Activated naive CD8-positive, alpha-beta T cell treated with anti-CD3 and anti-CD28 coated beads, Interleukin-2, amount 50 U/mL, for 24 hours (primary cell): ENCODE measurements at regions not wholly inside any gene's neighbourhood (a gene's known extent, or its start where the extent isn't known, plus 50 kb on each side); places are given as distances from the start of the nearest gene placed in this dataset.

Experiments
- ATAC-seq: fragments of 150-1000 bp; cut with Tn5 transposase; one replicate; pipeline ENCODE4 v1.10.0; 2021
- DNase-seq: peaks from one replicate; pipeline ENCODE4 v3.0.0; 2021
- H3K27ac Mint-ChIP-seq: one replicate; pipeline ENCODE4 v1.8.0; 2021; ENCODE audit warnings: mild to moderate bottlenecking, mixed read lengths
- H3K27me3 Mint-ChIP-seq: one replicate; pipeline ENCODE4 v1.8.0; 2021; ENCODE audit warnings: mixed read lengths
- H3K36me3 Mint-ChIP-seq: one replicate; pipeline ENCODE4 v1.8.0; 2021; ENCODE audit warnings: low read depth, mixed read lengths
- H3K4me1 Mint-ChIP-seq: one replicate; pipeline ENCODE4 v1.8.0; 2021; ENCODE audit warnings: mixed read lengths
- H3K4me3 Mint-ChIP-seq: one replicate; pipeline ENCODE4 v1.8.0; 2021; ENCODE audit warnings: mild to moderate bottlenecking, moderate library complexity, mixed read lengths
- H3K9me3 Mint-ChIP-seq: one replicate; pipeline ENCODE4 v1.8.0; 2021; ENCODE audit warnings: mixed read lengths

DNA sequence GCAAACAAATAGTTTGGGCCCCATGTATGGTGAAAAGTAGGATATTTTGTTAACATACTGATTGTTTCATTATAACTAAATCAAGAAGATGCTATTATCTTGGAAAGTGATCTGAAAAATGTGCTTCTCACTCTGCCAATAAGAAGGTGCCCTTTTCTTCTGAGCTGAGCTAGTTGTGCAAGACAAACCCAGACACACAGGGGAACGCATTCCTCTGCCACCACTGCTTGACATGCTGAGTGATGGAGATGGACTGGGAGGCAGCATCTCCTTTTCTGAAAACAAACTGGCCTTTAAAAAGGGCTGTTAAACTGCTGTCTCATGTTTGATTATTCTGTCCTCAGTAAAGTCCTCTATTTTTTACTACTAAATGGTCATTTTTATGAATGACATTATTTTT is 1989.9 kb upstream of the CELF4 start:
- H3K27me3 Mint-ChIP-seq = no peaks in the 10 kb centered on the region
- ATAC-seq (no peak), DNase-seq (no peak)
- H3K9me3 Mint-ChIP-seq = peaks cover 5% of the 10 kb centered on the region
- H3K36me3 Mint-ChIP-seq = no peaks in the 10 kb centered on the region
- H3K4me1 Mint-ChIP-seq = no peaks in the 10 kb centered on the region
- H3K27ac Mint-ChIP-seq = no peak overlapping the region
- no peak overlapping the region for H3K4me3 Mint-ChIP-seq

DNA sequence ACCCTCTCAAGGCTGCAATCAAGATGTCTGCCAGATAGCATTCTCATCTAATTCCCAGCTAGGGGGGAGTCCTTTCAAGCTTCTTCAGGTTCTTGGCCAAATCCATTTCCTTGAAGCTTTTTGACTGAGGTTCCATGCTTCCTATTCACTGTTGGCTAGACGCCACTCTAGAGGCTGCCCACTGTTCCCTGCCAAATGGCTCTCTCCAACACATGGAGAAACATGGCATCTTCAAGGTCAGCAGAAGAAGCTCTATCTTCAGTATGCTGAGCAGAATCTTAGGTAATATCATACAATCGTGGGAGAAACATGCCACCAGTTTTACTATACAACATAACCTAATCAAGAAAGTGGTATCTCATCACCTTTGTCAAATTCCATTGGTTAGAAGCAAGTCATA is 1985.1 kb upstream of the CELF4 start:
- Mint-ChIP-seq H3K27me3 (no peaks in the 10 kb centered on the region), H3K27ac (no peak overlapping the region), H3K4me3 (no peak overlapping the region), H3K36me3 (no peaks in the 10 kb centered on the region), H3K9me3 (peaks cover 5% of the 10 kb centered on the region), H3K4me1 (no peaks in the 10 kb centered on the region)
- DNase-seq = no peak
- ATAC-seq = no peak

DNA sequence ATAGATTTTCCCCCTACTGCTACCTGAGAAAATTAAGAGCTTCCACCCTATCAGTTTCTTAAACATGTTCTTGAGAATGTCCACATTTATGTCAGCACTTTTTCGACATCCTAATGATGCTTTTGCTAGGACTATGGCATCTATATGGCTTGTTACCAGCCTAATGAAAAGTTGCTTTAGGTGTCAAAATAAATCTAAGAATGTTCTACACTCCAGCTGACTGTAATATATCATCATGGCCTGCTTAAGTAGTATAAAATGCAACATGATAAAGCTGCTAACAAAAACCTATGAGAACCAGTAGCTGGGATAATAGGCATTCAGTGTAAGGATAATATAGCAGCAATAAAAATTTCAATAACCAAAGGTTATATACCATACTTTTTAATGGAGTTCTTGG is 1983.5 kb upstream of the CELF4 start:
- H3K9me3 Mint-ChIP-seq = peaks cover under 1% of the 10 kb centered on the region
- ATAC-seq (no peak), DNase-seq (no peak)
- no peaks in the 10 kb centered on the region for H3K27me3 Mint-ChIP-seq
- H3K4me1 Mint-ChIP-seq = no peaks in the 10 kb centered on the region
- H3K27ac Mint-ChIP-seq = no peak overlapping the region
- H3K36me3 Mint-ChIP-seq = no peaks in the 10 kb centered on the region
- H3K4me3 Mint-ChIP-seq = no peak overlapping the region

GRCh38 chr18:39531659-39532058 is 1966.1 kb upstream of the CELF4 start:
- Mint-ChIP-seq H3K4me3 (no peak overlapping the region), H3K27ac (no peak overlapping the region), H3K4me1 (no peaks in the 10 kb centered on the region), H3K9me3 (no peaks in the 10 kb centered on the region), H3K36me3 (no peaks in the 10 kb centered on the region), H3K27me3 (no peaks in the 10 kb centered on the region)
- ATAC-seq (no peak), DNase-seq (no peak)

- Mint-ChIP-seq H3K36me3 (no peaks in the 10 kb centered on the region), H3K4me3 (no peak overlapping the region), H3K9me3 (no peaks in the 10 kb centered on the region), H3K27me3 (no peaks in the 10 kb centered on the region), H3K27ac (no peak overlapping the region), H3K4me1 (no peaks in the 10 kb centered on the region)
- no peak for ATAC-seq
- DNase-seq = no peak
Measured at GRCh38 chr18:39529358-39529757, 1963.8 kb upstream of the CELF4 start.

- DNase-seq (no peak), ATAC-seq (no peak)
- H3K36me3 Mint-ChIP-seq = no peaks in the 10 kb centered on the region
- H3K27ac Mint-ChIP-seq = no peak overlapping the region
- H3K4me3 Mint-ChIP-seq = no peak overlapping the region
- no peaks in the 10 kb centered on the region for H3K27me3 Mint-ChIP-seq
- no peaks in the 10 kb centered on the region for H3K4me1 Mint-ChIP-seq
- H3K9me3 Mint-ChIP-seq = no peaks in the 10 kb centered on the region
Measured at GRCh38 chr18:39527465-39527864, 1961.9 kb upstream of the CELF4 start.

GRCh38 chr18:39524370-39524769 is 1958.8 kb upstream of the CELF4 start:
- Mint-ChIP-seq H3K4me1 (no peaks in the 10 kb centered on the region), H3K4me3 (no peak overlapping the region), H3K27ac (no peak overlapping the region), H3K9me3 (no peaks in the 10 kb centered on the region), H3K36me3 (no peaks in the 10 kb centered on the region), H3K27me3 (no peaks in the 10 kb centered on the region)
- DNase-seq (no peak), ATAC-seq (no peak)

GRCh38 chr18:39523281-39523680 is 1957.7 kb upstream of the CELF4 start:
- no peak for DNase-seq
- H3K4me1 Mint-ChIP-seq = no peaks in the 10 kb centered on the region
- H3K36me3 Mint-ChIP-seq = no peaks in the 10 kb centered on the region
- no peaks in the 10 kb centered on the region for H3K9me3 Mint-ChIP-seq
- no peak overlapping the region for H3K27ac Mint-ChIP-seq
- no peaks in the 10 kb centered on the region for H3K27me3 Mint-ChIP-seq
- H3K4me3 Mint-ChIP-seq = no peak overlapping the region
- no peak for ATAC-seq

GRCh38 chr18:39521164-39521563 is 1955.6 kb upstream of the CELF4 start:
- Mint-ChIP-seq H3K27ac (no peak overlapping the region), H3K4me3 (no peak overlapping the region), H3K9me3 (no peaks in the 10 kb centered on the region), H3K4me1 (no peaks in the 10 kb centered on the region), H3K27me3 (no peaks in the 10 kb centered on the region), H3K36me3 (no peaks in the 10 kb centered on the region)
- ATAC-seq (no peak), DNase-seq (no peak)

DNA sequence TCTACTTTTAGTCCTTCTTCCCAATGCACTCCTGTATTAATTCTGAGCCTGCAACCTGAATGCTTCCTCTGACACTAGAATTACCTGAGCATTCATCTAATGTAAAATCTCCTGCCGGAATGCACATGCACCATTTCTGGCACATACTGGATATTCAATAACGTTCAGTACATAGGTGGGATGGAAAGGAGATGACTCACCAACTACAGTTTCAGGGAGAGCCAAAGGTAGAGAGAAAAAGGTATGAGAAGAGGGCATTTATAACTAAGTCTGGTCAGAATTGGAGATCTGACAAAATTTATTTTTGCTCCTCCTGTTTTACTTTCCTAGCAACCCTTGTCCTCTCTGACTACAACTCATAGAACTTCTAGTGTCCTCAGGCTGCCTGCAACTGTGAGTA is 1954.1 kb upstream of the CELF4 start:
- H3K27me3 Mint-ChIP-seq = no peaks in the 10 kb centered on the region
- DNase-seq = no peak
- no peak overlapping the region for H3K4me3 Mint-ChIP-seq
- no peak overlapping the region for H3K27ac Mint-ChIP-seq
- H3K9me3 Mint-ChIP-seq = no peaks in the 10 kb centered on the region
- ATAC-seq = no peak
- H3K4me1 Mint-ChIP-seq = no peaks in the 10 kb centered on the region
- no peaks in the 10 kb centered on the region for H3K36me3 Mint-ChIP-seq

GRCh38 chr18:39515299-39515698 is 1949.7 kb upstream of the CELF4 start:
- Mint-ChIP-seq H3K4me1 (no peaks in the 10 kb centered on the region), H3K27ac (no peak overlapping the region), H3K9me3 (peaks cover 5% of the 10 kb centered on the region), H3K36me3 (no peaks in the 10 kb centered on the region), H3K4me3 (no peak overlapping the region), H3K27me3 (no peaks in the 10 kb centered on the region)
- DNase-seq (no peak), ATAC-seq (no peak)

DNA sequence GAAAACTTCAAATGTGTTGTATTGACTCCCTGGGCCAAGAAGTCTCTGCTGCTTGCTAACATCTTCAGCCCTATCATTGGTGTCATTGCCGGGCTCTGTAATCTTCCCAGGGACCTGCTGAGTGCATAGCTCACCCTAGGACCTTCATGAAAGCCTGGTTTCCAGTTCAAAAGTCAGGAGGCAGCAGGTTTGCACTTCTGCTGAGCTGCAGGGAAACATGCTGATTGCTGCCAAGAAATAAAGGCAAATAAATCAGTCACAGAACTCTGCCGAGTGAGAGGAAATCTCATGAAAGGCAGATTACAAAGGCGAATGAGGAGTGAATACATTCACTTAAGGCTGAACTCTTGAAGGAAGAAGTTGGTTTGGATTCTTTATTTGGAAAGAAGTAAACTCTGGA is 1947.6 kb upstream of the CELF4 start:
- DNase-seq (no peak), ATAC-seq (no peak)
- H3K36me3 Mint-ChIP-seq = no peaks in the 10 kb centered on the region
- H3K4me3 Mint-ChIP-seq = no peak overlapping the region
- peaks cover 5% of the 10 kb centered on the region for H3K9me3 Mint-ChIP-seq
- H3K27ac Mint-ChIP-seq = no peak overlapping the region
- no peaks in the 10 kb centered on the region for H3K4me1 Mint-ChIP-seq
- H3K27me3 Mint-ChIP-seq = no peaks in the 10 kb centered on the region

DNA sequence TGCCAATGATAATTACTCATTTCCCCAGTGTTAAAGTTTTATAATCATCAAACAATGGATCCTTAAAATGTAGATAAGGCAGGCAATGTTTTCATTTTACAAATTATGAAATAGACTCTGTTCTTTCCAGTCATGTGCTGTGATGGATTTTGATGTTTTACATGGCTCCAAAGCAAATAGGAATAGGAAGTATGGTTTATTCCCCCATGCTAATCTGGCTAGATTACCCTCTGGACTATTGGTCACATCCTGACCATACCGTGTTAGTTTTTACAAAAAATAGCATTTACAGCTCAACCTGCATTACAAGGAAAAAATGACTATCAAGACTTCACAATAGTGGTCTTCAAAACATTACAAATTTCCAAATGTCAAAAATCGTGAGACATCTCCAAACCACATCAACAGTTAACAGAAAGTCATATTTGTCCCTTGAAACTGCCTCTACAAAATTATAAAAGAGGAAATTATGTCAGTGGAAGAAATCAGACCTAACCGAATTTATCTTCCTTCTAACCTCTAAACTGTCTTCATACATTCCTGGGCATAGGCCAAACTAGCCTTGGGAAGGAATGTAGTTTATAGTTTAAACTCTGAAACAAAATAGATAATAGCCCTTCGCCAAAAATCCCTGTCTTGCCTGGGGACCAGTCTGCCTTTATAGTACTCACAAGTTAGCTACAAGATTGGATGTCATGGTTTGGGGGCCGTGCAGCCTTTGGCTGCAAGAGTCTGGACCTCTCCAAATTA is 1941.2 kb upstream of the CELF4 start:
- Mint-ChIP-seq H3K36me3 (no peaks in the 10 kb centered on the region), H3K4me3 (no peak overlapping the region), H3K4me1 (no peaks in the 10 kb centered on the region), H3K9me3 (peaks cover 5% of the 10 kb centered on the region), H3K27me3 (no peaks in the 10 kb centered on the region), H3K27ac (no peak overlapping the region)
- ATAC-seq (no peak), DNase-seq (no peak)

GRCh38 chr18:39500306-39500705 is 1934.7 kb upstream of the CELF4 start:
- Mint-ChIP-seq H3K4me1 (no peaks in the 10 kb centered on the region), H3K9me3 (peaks cover 8% of the 10 kb centered on the region), H3K27ac (no peak overlapping the region), H3K36me3 (no peaks in the 10 kb centered on the region), H3K27me3 (no peaks in the 10 kb centered on the region), H3K4me3 (no peak overlapping the region)
- DNase-seq (no peak), ATAC-seq (no peak)

DNA sequence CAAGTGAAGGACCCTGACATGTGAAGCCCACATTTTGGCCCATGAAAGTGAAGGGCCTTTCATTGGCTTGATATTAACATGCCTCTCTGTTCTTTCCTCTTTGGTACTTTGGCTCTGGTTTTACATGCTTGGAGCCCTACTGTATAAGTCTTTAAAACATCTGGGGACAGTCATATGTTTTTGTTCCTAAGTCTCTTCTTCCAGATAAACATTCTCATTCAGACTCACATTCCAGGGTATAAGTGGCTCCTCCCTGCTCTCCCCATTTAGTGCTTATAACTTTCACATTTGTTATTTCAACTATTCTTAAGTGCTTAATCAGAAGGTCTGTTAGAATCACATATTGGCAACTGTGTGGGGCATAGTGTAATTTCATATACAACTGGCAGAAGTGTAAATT is 1932.2 kb upstream of the CELF4 start:
- Mint-ChIP-seq H3K36me3 (no peaks in the 10 kb centered on the region), H3K4me3 (no peak overlapping the region), H3K9me3 (peaks cover 11% of the 10 kb centered on the region), H3K4me1 (no peaks in the 10 kb centered on the region), H3K27ac (no peak overlapping the region), H3K27me3 (no peaks in the 10 kb centered on the region)
- no peak for ATAC-seq
- no peak for DNase-seq

DNA sequence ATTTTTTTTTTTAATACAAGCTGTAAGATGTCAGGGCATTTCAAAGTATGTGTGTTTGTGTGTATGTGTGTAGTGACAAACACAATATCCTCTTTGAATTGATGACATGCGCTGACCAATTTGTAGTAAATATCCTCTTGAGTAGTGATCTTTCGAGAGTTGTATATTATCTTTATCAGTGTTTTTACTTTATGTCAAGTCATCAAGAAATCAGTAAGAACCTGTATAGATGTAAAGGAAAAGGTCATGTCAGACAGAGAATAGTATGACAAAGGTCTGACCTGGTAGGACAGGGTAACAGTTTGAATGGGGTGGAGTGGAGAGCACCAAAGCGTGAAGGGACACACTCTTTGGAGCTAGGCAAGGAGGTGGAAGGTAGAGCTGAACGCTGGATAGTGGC is 1931.4 kb upstream of the CELF4 start:
- no peaks in the 10 kb centered on the region for H3K27me3 Mint-ChIP-seq
- no peak overlapping the region for H3K27ac Mint-ChIP-seq
- no peak for ATAC-seq
- H3K4me1 Mint-ChIP-seq = no peaks in the 10 kb centered on the region
- DNase-seq = no peak
- no peak overlapping the region for H3K4me3 Mint-ChIP-seq
- peaks cover 11% of the 10 kb centered on the region for H3K9me3 Mint-ChIP-seq
- H3K36me3 Mint-ChIP-seq = no peaks in the 10 kb centered on the region
